ENCODE measurements at regions not wholly inside any gene's neighbourhood (a gene's known extent, or its start where the extent isn't known, plus 50 kb on each side); places are given as distances from the start of the nearest gene placed in this dataset.

DNA sequence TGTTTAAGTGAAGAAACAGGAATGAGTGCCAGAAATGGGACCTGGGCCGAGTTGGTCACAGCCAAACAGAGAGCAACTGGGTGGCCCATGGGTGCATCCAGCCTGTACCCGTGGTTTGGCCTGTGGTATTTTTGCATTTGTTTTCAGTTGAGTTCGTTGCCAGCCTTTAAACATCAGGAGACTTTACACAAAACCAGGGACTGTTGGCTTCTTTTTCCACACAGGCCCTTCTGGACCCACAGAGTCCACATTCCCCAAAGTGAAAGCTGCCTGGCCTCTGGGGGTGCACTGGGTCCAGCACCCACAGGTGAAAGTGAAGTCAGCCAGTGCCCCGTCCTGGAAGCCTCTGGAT is 54.1 kb upstream of the TNS3 start:
- DNase-seq = no peak

DNA sequence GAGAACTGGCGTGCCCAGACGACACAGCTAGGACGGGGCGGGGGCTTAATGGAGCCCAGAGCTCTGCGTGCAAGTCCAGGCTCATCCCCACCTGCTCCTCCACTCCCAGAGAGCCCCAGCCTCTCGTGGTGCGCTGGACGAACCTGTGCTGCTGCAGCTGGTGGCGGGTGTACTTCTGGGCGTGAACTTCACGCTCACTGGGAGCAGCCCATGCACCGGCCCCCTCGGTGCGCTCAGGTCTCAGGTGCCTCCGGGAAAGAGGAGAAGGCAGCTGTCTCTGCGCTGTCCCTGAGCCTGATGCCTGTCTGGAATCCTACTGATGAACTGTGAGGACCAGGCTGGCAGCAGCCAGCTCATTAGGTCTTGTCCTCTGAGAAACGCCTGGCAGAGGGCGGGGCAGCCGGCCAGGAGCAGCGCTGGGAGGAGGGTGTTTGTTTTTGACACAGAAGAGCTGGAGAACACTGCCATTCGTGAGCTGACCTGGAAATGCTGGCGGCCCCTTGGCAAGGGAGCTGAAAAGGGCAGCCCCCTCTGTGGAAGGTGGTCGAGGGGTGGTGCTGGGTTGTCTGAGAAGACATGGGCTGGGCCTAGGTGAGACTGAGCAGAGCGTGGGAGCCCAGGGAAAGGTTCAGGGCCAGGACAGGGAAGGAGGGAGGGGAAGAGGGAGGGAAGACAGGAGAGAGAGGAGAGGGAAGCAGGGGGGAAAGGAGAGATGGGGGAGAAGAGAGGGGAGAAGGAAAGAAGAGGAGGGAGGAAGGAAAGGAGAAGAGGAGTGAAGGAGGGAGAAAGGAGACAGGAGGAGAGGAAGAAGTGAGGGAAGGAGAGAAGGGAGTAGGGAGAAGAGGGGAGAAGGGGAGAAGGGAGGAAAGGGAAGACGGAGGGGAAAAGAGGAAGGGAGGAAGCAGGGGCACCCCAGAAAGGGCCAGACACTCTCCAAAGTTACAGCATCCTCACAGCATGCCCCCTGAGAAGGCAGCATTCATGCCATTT is 53.5 kb upstream of the TNS3 start:
- peak; percentile 89 for DNase-seq

DNA sequence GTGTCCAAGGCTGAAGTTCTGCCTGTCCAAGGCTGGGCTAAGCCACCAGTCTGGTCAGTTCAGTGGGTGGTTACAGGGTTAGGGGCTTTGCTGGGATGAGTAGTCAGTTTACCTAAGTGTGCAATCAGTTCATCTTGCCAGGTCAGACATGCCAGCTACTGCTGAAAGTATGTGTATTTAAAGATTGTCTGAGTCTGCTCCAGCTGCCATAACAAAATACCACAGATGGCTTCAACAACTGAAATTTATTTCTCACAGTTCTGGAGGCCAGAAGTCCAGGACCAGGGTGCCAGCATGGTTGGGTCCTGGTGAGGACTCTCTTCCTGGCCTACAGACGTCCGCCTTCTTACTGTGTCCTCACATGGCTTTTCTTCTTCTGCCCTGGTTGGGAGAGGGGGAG is 52.4 kb upstream of the TNS3 start:
- no peak for DNase-seq

DNA sequence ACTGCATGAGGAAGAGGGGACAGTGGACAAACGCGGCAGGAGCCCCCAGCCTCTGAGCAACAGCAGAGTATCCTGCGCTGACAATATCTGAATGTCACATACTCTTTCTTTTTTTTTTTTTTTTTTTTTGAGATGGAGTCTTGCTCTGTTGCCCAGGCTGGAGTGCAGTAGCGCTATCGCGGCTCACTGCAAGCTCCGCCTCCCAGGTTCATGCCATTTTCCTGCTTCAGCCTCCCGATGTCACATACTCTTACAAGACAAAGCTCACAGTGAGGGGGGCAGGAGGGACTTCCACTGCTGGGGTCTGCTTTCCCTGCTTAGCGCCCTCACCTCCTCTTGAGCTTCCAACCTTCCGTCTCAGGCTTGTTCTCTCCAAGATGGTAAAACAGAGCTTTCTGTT is 51.2 kb upstream of the TNS3 start:
- DNase-seq = no peak

Measured in NCI-H146 (cell line).